Right lobe of liver (tissue), 4 donors: ENCODE measurements at regions not wholly inside any gene's neighbourhood (a gene's known extent, or its start where the extent isn't known, plus 50 kb on each side); places are given as distances from the start of the nearest gene placed in this dataset.

Experiments
- POLR2A ChIP-seq: fragments of 450-650 bp; IDR thresholded peaks from one replicate; pipeline ENCODE4 v1.6.1; 2017; ENCODE audit warnings: antibody characterized with exemption, mild to moderate bottlenecking
- TF ChIP-seq, protein P1 (sequence below), 4 donors: fragments of 200-600 bp in 3 of 4; fragments of 450-650 bp in 1 of 4; IDR thresholded peaks; one replicate each; pipeline versions ENCODE4 v1.5.1 to v1.8.0; 2016 to 2022; ENCODE audit warnings: antibody characterized with exemption in 4 of 4, mild to moderate bottlenecking in 2 of 4
- donor health status: DM: no; HTN: no; CAD: no.
- donor health status: DM: no; HTN: no; CAD: no.
- donor health status: DM: no; HTN: yes; CAD: no.

DNA sequence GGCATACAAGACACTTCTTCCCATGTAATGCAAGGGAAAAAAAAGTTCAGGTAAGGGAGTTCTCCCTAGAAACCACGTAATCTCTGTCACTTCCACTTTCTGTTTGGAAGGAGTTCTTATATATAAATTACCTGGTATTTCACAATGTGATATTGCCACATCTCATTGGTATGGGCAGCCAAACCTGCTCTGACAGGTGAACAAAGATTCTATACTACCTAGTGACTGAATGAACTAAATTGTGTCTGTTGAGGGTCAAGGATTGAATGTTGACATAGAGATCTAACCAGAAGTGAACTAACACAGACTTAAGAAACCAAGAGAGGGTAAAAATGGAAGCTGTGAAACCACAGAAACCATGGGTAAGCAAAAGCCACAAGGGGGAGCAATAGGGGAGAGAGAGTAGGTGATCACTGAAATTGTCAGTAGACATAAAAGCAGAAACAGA lies 161.3 kb downstream of the RPL10L start:
- TF ChIP-seq, protein P1, sequence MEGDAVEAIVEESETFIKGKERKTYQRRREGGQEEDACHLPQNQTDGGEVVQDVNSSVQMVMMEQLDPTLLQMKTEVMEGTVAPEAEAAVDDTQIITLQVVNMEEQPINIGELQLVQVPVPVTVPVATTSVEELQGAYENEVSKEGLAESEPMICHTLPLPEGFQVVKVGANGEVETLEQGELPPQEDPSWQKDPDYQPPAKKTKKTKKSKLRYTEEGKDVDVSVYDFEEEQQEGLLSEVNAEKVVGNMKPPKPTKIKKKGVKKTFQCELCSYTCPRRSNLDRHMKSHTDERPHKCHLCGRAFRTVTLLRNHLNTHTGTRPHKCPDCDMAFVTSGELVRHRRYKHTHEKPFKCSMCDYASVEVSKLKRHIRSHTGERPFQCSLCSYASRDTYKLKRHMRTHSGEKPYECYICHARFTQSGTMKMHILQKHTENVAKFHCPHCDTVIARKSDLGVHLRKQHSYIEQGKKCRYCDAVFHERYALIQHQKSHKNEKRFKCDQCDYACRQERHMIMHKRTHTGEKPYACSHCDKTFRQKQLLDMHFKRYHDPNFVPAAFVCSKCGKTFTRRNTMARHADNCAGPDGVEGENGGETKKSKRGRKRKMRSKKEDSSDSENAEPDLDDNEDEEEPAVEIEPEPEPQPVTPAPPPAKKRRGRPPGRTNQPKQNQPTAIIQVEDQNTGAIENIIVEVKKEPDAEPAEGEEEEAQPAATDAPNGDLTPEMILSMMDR (IDR thresholded peaks at IDR 0.05) = peak; percentile 22 to 39 (median 31)
- TF ChIP-seq POLR2A = no peak
